HG03354 (cell line): ENCODE measurements at regions not wholly inside any gene's neighbourhood (a gene's known extent, or its start where the extent isn't known, plus 50 kb on each side); places are given as distances from the start of the nearest gene placed in this dataset.
"Not testable (repeated sequence)": the region's sequence is repeated elsewhere in the genome, so short reads cannot be mapped to it uniquely, and the experiment has no call there.

Source experiments
- ATAC-seq: cut with Tn5 transposase; IDR thresholded peaks from one replicate; pipeline ENCODE4 v1.9.1; 2021; ENCODE audit warnings: mild to moderate bottlenecking; ENCODE audit not compliant: unreplicated experiment, poor library complexity, severe bottlenecking

DNA sequence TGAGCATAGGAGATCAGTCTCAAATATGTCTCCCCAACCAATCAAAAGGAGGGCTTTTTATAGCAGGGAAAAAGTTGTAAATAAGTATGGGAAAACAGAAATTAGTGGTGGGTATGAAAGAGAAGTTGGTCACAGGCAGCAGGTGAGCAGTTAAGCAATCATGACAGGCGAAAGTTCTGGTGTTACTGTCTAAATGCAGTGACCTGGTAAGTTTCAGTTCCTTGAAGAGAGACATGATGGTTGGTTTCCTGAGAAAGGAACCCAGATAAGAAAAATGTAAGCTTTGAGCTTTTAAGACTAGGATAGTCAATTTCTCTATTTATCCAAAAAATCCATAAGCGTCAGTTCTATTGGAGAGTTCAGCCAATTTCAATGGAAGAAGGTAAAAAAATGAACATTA is 466.2 kb upstream of the FLRT2 start:
- ATAC-seq = no peak

DNA sequence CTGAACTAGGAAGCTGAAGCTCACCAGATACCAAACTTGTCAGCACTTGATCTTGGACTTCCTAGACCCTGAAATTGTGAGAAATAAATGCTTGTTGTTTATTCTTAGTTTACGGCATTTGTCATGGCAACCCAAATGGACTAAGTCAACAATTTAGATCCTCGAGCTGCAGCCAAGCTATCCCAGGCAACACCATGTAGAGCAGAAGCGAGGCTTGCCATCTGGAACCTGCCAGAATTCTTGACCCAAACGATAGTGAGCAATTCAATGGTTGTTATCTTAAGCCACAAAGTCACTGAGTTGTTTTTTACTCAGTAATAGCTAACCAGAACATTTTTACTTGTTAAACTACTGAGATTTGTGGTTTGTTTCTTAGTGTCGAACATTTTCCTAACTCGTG is 458.5 kb upstream of the FLRT2 start:
- ATAC-seq = no peak

DNA sequence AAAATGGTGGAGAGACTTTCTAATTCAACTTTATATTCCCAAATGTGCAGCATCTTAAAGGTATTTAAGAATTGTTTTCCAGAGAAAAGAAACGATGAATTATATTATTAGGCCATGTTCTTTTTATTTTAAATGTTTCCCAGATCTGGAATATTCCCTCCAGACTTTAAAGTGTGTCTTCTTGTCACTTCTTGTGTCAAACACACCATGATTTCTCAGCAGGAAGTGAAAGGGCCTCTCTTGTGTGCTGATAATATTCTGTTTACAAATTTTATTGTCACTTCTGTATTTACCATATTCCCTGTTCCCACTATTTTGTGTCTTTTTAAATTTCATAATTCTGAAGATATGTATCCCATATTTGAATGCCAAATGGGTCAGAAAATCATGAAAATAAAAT is 455.0 kb upstream of the FLRT2 start:
- no peak for ATAC-seq

DNA sequence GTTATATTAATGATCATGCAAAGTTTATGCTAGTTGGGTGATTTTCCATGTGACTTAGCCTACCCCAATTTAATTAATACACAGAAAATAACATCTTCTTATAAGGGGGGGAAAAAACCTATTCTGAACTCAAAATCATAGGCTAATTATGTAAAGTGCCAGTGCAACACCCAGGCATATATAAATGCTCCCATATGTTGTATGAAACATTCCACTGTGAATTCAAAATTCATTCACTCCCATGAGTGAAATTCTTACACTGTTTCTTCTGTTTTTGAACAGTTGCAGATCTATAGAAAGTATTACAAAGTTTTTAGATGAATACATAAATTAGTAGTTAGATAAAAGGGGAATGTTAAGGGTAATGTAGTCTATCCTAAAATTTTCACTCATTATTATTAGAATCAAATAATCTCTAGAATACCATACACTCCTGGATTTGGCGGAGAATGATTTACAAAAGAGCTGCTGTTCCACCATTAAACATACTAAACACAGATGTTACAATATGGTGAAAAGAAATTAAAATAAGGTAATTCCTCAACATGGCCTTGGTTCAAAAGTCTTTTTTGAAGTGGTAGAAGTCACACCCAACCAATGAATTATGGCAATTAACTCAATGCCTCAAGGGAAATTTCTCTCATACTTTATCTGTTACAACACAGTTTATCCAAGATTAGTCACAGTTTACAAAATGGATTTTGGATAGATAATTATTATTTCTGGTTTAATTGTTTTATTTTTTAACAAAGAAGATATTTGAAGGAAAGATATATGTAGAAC is 454.1 kb upstream of the FLRT2 start:
- no peak for ATAC-seq

DNA sequence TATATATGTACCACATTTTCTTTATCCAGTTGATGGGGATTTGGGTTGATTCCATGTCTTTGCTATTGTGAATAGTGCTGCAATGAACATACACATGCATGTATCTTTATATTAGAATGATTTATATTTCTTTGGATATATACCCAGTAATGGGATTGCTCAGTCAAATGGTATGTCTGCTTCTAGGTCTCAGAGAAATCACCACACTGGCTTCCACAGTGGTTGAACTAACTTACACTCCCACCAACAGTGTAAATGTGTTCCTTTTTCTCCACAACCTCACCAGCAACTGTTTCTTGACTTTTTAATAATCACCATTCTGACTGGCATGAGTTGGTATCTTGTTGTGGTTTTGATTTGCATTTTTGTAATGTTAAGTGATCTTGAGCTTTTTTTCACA is 452.2 kb upstream of the FLRT2 start:
- not testable (repeated sequence) for ATAC-seq

DNA sequence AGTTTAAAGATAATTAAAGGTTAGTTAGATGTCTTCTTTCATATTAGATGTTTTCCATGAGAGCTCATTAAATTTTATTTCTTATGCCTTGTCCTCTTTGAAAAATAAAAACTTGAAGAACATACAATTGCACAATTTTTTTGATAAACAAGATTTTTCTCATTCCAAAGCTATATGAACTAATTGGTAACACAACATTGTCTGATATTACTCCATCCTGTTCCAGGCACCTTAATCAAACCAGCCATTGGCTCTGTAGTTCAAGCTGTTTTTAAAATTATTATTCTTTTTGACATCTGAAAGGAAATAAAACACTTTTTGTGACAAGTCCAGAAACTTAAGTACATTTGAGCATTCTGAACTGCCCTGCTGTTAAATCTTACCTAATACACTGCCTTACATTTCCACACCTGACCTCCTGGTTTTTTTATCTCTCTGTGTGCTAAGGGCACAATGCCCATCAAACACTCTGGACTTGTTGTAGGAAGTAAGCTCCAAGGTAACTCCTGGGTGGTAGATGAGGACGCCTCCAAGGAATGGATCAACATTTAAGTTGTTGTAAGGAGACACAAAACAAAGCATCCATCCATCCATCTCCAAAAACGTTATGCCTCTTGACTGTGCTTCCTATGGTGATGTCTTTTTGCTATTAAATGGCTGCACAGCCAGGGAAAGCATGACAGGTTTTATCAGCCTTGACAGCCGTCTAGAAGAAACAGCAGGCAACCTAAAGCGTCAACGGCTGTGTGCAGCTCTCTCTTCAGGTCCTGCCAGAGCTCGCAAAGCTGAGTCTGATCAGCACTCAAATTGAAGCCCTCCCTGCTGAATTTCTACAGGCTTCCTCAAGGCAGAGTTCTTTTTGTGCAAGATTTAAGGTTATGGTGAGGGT is 449.9 kb upstream of the FLRT2 start:
- ATAC-seq = no peak

DNA sequence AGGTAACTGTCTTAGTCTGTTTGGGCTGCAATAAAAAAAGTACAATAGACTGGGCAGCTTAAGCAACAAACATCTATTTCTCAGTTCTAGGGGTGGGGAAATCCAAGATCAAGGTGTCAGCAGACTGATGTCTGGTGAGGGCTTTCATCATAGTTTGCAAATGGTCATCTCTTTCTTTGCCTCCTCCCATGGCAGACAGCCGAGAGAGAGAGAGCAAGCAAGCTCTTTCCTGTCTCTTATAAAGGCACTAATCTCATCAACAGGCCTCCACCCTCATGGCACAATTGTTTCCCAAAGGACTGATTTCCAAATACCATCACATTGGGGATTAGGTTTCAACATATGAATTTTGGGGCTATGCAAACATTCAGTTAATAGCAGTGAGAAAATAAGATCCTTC is 445.6 kb upstream of the FLRT2 start:
- ATAC-seq = no peak

DNA sequence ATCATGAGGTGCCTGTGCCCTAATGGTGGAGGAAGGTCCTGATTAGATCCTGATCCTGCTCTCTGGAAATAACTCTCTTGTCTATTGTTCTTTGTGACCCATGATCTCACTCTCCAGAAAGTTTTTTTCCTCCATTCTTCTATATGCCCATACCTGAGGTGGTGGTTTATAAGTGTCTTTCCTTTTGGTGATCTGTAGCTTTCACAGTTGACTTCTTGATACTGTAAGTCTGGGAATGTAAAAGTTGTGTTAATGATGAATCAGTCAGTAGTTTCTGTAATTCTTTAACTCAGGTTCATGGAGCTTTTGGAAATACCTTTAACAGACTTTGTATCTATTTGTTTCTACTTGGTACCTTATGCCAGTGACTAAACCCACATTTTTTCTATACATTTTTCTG is 444.0 kb upstream of the FLRT2 start:
- no peak for ATAC-seq

DNA sequence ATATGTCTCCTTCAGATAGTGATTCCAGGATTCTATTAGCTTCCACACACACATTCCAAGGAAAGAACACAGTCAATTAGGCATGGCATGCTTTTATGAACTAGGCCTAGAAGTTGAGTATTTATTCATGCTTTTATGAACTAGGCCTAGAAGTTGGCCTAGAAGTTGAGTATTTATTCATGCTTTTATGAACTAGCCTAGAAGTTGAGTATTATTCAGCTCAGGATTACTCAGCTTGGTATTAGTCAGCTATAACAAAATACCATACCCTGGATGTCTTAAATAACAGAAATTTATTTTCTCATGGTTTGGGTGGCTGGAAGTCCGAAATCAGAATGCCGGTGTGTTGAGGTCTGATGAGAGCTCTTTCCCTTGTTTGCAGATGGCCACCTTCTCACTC is 442.7 kb upstream of the FLRT2 start:
- no peak for ATAC-seq

DNA sequence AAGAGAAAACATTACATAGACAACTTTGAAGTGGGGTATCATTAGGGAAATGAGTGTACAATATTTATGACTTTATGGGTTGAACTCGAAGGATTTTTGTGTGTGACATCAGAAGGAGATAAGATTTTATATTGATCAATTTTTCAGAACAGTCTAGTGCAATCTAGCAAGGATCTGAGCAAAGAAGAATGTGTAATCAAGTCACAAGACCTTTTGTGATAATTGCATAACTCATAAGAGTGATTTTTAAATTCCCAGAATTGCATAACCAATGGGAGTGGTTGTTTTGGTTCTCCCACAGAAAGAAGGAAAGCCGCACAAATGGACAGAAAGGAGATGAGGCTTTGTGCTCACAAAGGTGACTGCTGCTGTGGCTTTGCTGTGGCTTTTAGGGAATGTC is 441.8 kb upstream of the FLRT2 start:
- no peak for ATAC-seq

DNA sequence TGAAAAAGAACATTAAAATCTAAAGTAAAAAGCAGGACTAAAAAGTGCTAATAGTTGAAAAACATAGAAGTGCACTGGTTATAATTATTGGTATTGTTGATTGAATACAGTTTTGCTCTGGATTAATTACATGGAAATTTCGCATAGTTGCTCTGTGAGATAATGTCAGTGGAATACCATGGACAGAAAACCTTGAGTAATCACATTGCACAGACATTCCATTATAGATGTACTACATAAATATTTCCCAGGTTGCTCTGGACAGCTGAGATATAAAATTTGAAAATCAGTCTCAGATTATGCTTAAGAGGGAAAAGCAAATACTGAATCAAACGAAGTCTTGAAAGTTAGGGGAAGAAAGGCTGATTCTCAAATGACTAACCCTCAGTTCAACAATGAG is 439.3 kb upstream of the FLRT2 start:
- ATAC-seq = no peak

DNA sequence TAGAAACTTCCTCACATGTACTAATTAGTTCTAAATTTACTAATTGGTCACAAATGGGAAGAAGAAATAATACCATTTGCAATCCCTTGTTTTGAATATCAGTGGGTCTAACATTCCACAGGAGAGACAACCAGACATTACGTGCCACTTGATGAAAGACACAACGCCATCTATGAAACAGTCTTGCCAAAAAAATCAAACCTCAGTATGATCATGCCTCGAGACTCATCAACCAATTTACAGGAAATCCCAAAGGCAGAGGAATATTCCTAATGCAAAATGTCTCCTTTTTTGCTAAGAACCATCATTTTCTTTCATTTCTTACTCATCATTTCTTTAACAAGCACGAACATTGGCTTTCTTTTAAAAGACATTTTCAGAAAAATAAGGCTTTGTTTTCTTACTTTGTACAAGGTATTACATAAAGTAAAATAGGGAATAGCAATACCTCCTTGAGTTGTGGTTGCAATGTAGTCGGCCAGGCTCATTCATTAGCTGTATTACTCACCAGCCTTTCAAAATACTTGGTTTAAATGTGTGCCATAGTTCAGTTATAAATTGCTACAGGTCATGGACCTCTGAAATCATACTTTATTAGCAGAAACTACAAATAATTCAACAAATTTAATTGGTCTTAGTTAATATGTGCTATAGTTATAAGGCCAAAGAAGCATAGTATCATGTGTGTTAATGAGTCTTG is 436.2 kb upstream of the FLRT2 start:
- no peak for ATAC-seq

DNA sequence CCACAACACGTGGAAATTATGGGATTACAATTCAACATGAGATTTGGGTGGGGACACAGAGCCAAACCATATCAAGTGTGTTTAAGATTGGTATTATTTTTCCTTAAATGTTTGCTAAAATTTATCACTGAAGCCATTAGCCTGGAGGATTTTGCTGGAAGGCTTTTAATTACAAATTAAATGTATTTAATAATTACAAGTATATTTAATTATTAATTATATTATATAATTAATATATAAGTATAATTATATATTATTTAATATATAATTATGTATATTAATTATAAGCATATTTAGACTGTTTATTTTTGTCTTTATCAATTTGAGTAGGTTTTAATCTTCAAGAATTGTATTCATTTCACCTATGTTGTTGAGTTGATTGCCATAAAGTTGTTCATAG is 427.4 kb upstream of the FLRT2 start:
- no peak for ATAC-seq

DNA sequence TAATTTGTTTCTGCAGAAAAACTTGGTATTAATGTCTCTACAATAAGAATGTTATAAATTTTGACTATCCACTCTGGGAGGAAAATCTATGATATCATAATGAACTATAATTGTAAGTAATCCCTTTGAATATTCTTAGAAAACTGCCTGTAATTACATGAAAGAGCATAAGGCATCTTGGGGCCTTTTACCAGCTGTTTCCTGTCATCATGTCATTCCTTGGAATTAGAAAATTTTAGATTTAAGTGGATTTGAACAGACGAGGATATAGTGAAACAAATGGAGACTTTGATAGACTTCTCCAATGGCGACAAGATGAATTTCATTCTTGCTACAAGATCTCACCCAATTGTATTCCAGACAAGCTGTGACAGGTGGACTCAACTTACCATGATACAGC is 423.4 kb upstream of the FLRT2 start:
- no peak for ATAC-seq

DNA sequence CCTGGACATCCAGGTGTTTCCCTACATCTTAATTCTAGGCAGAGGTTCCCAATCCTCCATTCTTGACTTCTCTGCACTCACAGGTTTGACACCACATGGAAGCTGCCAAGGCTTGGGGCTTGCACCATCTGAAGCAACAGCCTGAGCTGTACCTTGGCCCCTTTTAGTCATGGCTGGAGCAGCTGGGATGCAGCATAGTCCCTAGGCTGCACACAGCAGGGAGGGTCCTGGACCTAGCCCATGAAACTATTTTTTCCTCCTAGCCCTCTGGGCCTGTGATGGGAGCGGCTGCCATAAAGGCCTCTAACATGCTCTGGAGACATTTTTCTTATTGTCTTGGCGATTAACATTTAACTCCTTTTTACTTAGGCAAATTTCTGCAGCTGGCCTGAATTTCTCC is 417.2 kb upstream of the FLRT2 start:
- no peak for ATAC-seq

DNA sequence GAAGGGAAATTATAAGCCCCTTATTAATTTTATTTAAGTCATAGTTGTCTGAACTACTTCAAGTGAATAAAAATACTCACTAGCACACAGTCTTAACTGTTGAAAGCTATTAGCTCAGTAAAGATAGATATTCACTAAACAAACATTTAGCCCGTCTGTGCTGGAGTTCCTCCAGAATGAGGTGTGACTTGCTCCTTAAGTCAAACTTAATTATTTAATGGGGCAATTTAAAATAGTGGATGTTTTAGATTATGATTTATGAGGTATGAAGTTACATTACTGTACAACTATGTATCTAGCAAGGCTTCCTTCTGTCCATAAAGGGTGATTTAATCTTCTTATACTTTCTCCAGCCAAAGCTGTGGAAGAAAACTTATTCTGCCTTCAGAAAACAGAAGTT is 414.0 kb upstream of the FLRT2 start:
- ATAC-seq = no peak

DNA sequence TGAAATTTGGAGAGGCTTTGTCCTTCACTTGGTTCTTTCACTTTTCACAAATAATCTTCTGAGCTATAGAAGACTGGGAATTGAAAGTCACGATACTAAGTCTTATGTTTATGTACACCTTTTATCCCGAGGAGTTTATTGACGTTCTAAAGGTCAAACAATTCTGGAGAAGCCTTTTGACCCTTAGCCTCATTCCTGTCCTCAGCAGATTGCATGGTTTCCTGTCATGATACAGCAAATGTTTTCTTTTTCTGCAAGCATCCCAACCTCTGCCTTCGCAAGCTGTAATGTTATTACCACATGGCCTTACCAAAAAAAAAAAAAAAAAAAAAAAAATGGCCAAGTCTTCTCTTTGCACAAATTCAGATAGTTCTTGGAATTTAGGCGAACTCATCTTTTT is 411.7 kb upstream of the FLRT2 start:
- ATAC-seq = no peak

DNA sequence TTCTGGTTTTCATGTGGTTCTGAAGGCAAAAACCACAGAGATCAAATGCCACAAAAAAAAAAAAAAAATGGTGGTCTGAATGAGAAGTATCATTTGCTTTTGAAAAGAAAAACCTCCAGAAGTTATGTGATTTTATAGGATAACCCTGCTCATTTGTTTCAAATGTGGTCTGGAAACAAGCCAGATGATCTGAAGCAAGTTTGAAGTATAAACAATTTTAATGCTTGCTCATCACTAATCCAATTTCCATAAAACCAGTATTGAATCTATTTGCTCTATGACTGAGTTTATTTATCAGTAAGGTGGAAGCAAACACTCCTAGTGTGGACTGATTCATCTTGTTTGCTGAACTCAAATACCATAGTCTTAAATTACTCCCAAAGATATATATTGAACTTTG is 407.3 kb upstream of the FLRT2 start:
- no peak for ATAC-seq

DNA sequence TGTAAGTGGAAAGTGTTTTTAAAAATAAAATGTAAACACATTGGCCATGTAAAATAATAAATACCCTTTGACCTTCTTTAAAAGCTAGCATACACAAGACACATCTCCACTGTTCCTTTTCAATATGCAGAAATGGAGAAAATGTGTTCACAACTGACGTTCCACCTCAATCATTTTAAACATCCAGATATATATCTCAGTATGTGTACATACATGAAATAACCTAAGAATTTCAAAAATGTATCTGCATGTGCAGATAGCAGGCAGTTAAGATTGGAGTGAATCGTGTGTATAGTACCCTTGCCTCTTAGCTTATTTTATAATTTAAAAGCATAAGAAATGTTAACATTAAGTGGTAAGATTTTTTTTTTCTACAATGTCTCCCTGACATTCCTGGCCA is 406.2 kb upstream of the FLRT2 start:
- no peak for ATAC-seq

DNA sequence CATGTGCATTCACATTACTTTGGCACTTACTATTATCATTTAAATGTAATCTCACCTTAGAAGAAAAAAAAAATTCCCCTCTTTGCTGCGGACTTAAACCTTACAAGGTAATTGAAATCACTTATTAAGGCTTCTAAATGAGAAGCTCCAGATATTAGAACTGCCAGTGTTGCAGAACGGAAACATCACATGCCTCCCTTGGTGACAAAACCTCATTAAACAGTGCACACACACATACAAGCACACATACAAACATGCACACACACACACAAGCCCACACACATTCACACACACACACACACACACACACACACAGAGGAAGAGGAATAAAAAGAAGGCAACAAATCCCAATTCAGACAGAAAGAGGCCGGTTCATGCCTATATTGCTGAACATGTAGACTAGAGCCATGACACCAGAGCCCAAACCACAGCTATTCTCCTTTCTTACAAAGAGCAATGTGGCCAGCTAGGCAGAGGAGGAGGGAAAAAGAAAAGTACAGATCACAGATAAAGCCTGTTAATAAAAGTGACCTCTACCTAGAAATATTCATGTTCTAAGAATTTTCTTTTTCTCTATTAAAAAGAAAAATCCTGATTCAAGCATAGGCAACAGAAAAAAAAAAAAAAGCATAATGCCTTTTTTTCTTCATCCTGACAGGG is 405.2 kb upstream of the FLRT2 start:
- no peak for ATAC-seq
